HepG2 (cell line): ENCODE measurements at regions not wholly inside any gene's neighbourhood (a gene's known extent, or its start where the extent isn't known, plus 50 kb on each side); places are given as distances from the start of the nearest gene placed in this dataset.

ENCODE experiments used
- ATAC-seq: fragments of 200-7000 bp; cut with Tn5 transposase; 3 replicates; pipeline ENCODE4 v1.9.1; 2020; ENCODE audit warnings: mild to moderate bottlenecking, moderate library complexity
- BruUV-seq: library from RNA; stranded (reverse); fragments of 400-500 nt; replicated peaks from 2 replicates; lab custom pipeline; 2021; lab: Mats Ljungman, UMichigan
- CTCF ChIA-PET: fragments of 300-600 bp; formaldehyde crosslinking; extraction: SDS; loops from one replicate; lab custom pipeline; 2021; ENCODE audit warnings: low total read pairs, inconsistent platforms, low intra/inter-chr PET ratio; lab: Yijun Ruan, JAX
- POLR2A ChIA-PET: fragments of 350-600 bp; sonication (Branson Sonifier 250); formaldehyde crosslinking; loops from one replicate; lab custom pipeline; 2020; ENCODE audit warnings: antibody characterized with exemption, inconsistent platforms; lab: Yijun Ruan, JAX
- DNase-seq: peaks from one replicate; pipeline ENCODE4 v3.0.0-alpha.2; 2015; ENCODE audit warnings: low spot score
- FAIRE-seq: peaks from 3 replicates; lab custom pipeline; 2011; peaks lifted over from hg19 to GRCh38; lab: Jason Lieb, UNC
- H2AFZ ChIP-seq: one replicate; pipeline ENCODE4 v1.6.1; 2011; ENCODE audit warnings: low read length, inconsistent platforms
- H3K27ac ChIP-seq: fragments of 300-600 bp; 3 replicates; pipeline ENCODE4 v1.8.0; 2011; ENCODE audit warnings: mixed run types, mild to moderate bottlenecking, mixed read lengths, low read length, inconsistent platforms; ENCODE audit not compliant: insufficient read depth; ENCODE audit errors: extremely low read length
- H3K27me3 ChIP-seq, 2 experiments: fragments of 200-600 bp in 1 of 2; 2 replicates in 1 of 2; 3 replicates in 1 of 2; pipeline versions ENCODE4 v1.6.0 to v1.8.0; 2011; ENCODE audit warnings: low read length in 2 of 2, mild to moderate bottlenecking in 2 of 2, moderate library complexity in 2 of 2, inconsistent platforms in 1 of 2; ENCODE audit not compliant: insufficient read depth in 2 of 2, control insufficient read depth in 1 of 2
- H3K36me3 ChIP-seq, 2 experiments: fragments of 200-600 bp in 1 of 2; replicated peaks in 1 of 2; 2 replicates in 1 of 2; 3 replicates in 1 of 2; pipeline versions ENCODE4 v1.5.1 to v1.8.0; 2011; ENCODE audit warnings: low read length in 2 of 2, inconsistent platforms in 1 of 2; ENCODE audit not compliant: insufficient read depth in 2 of 2, control insufficient read depth in 1 of 2
- H3K4me1 ChIP-seq: 2 replicates; pipeline ENCODE4 v1.5.1; 2012; ENCODE audit warnings: low read length, inconsistent platforms; ENCODE audit not compliant: insufficient read depth
- H3K4me2 ChIP-seq: 2 replicates; pipeline ENCODE4 v1.6.0; 2011; ENCODE audit warnings: low read depth, low read length, inconsistent platforms
- H3K4me3 ChIP-seq, 3 experiments: fragments of 200-600 bp in 1 of 3; sonication (generic), shearing (Covaris generic) in 1 of 3; replicated peaks in 1 of 3; 2 replicates each; pipeline ENCODE4 v1.5.1; 2011 to 2016; ENCODE audit warnings: low read length in 3 of 3, inconsistent platforms in 2 of 3, low read depth in 2 of 3, mild to moderate bottlenecking in 2 of 3, control low read depth in 1 of 3, mixed read lengths in 1 of 3; ENCODE audit not compliant: insufficient read depth in 1 of 3
- H3K79me2 ChIP-seq: one replicate; pipeline ENCODE4 v1.6.1; 2011; ENCODE audit warnings: low read length, inconsistent platforms; ENCODE audit not compliant: insufficient read depth
- H3K9ac ChIP-seq: 2 replicates; pipeline ENCODE4 v1.6.0; 2011; ENCODE audit warnings: mild to moderate bottlenecking, low read depth, low read length, inconsistent platforms; ENCODE audit not compliant: insufficient read depth
- H3K9me3 ChIP-seq: 2 replicates; pipeline ENCODE4 v1.5.1; 2012; ENCODE audit warnings: mild to moderate bottlenecking, low read length
- H4K20me1 ChIP-seq: 2 replicates; pipeline ENCODE4 v1.6.0; 2011; ENCODE audit warnings: inconsistent platforms, mild to moderate bottlenecking, low read length, moderate library complexity; ENCODE audit not compliant: insufficient read depth
- CEBPZ ChIP-seq: IDR thresholded peaks from 2 replicates; pipeline ENCODE4 v1.6.1; 2012; ENCODE audit warnings: low read length, improper control_type of control experiment
- DR1 ChIP-seq: sonication (generic); formaldehyde crosslinking; IDR thresholded peaks from 2 replicates; pipeline ENCODE4 v1.8.0; 2021; ENCODE audit warnings: mild to moderate bottlenecking, missing genetic modification reagents, inconsistent platforms
- KLF9 ChIP-seq: IDR thresholded peaks from 2 replicates; pipeline ENCODE4 v1.6.1; 2016; ENCODE audit warnings: low read depth
- PAXIP1 ChIP-seq: sonication (generic); formaldehyde crosslinking; conservative IDR thresholded peaks from 2 replicates; pipeline ENCODE4 v1.4.0; 2020; ENCODE audit warnings: mild to moderate bottlenecking, missing genetic modification reagents, moderate library complexity
- SALL2 ChIP-seq: sonication (generic); formaldehyde crosslinking; IDR thresholded peaks from 2 replicates; pipeline ENCODE4 v1.8.1; 2023; ENCODE audit warnings: mild to moderate bottlenecking, missing genetic modification reagents, inconsistent platforms
- TEAD2 ChIP-seq: sonication (generic); formaldehyde crosslinking; IDR thresholded peaks from 2 replicates; pipeline ENCODE4 v1.9.0; 2021; ENCODE audit warnings: missing genetic modification reagents
- ZNF253 ChIP-seq: sonication (generic); formaldehyde crosslinking; IDR thresholded peaks from 2 replicates; pipeline ENCODE4 v1.8.0; 2022; ENCODE audit warnings: mild to moderate bottlenecking, missing genetic modification reagents, borderline replicate concordance
- ZNF3 ChIP-seq: IDR thresholded peaks from 2 replicates; pipeline ENCODE4 v1.7.0; 2017; ENCODE audit warnings: inconsistent platforms
- ZNF34 ChIP-seq: sonication (generic); formaldehyde crosslinking; IDR thresholded peaks from 2 replicates; pipeline ENCODE4 v1.4.0; 2020; ENCODE audit warnings: mild to moderate bottlenecking, missing genetic modification reagents, borderline replicate concordance
- ZNF350 ChIP-seq: sonication (generic); formaldehyde crosslinking; IDR thresholded peaks from 2 replicates; pipeline ENCODE4 v1.4.0; 2020; ENCODE audit warnings: mild to moderate bottlenecking, low read depth, missing genetic modification reagents, borderline replicate concordance
- ZNF496 ChIP-seq: sonication (generic); formaldehyde crosslinking; IDR thresholded peaks from 2 replicates; pipeline ENCODE4 v1.8.1; 2023; ENCODE audit warnings: mild to moderate bottlenecking, moderate library complexity, missing genetic modification reagents; ENCODE audit not compliant: insufficient replicate concordance
- WGBS: methylation state at CpG from one replicate; pipeline ENCODE4 v1.1.6; 2017; ENCODE audit warnings: low lambda C conversion rate; 5-methylcytosine and 5-hydroxymethylcytosine counted together
- in situ Hi-C: cut with HindIII; loops from 2 replicates; pipeline ENCODE4 v1.10.0; 2017; ENCODE audit warnings: low pct_unique_long_range_greater_than_20kb; ENCODE audit not compliant: extremely low pct_ligation_motif_present
- intact Hi-C: fragments of 100-400 bp; cut with micrococcal nuclease; formaldehyde crosslinking; loops from one replicate; pipeline ENCODE4 v1.10.0; 2022; ENCODE audit not compliant: unreplicated experiment

- H3K9ac ChIP-seq, result no peak overlapping the region
- H3K4me3 ChIP-seq, result no peak overlapping the region
- no peak overlapping the region for H3K27ac ChIP-seq
- H3K4me2 ChIP-seq, result no peak overlapping the region
- H4K20me1 ChIP-seq, result no peaks in the 10 kb centered on the region
- no peaks in the 10 kb centered on the region for H3K4me1 ChIP-seq
- no peaks in the 10 kb centered on the region for H3K79me2 ChIP-seq
- H3K9me3 ChIP-seq, result no peaks in the 10 kb centered on the region
- H2AFZ ChIP-seq, result no peak overlapping the region
- in situ Hi-C loops, result no loop called here
- no peak for ATAC-seq
- no peak for FAIRE-seq
- intact Hi-C loops, result no loop called here
- POLR2A ChIA-PET, result no interaction called here
- no peak for TF ChIP-seq TEAD2 (CRISPR knock-in tag)
- no peak for TF ChIP-seq ZNF350 (CRISPR knock-in tag)
- TF ChIP-seq DR1 (CRISPR knock-in tag), result no peak
- TF ChIP-seq ZNF34 (CRISPR knock-in tag), result no peak
- TF ChIP-seq SALL2, result no peak
- TF ChIP-seq ZNF496 (CRISPR knock-in tag), result no peak
- CTCF ChIA-PET, result no interaction called here
- H3K36me3 ChIP-seq, result no peaks in the 10 kb centered on the region
- BruUV-seq, result no TSS peak
- H3K27me3 ChIP-seq, result no peaks in the 10 kb centered on the region
- DNase-seq, result no peak
These were observed 101.5 kb upstream of the LSM8 start for GRCh38 chr7:118082506-118082905.

GRCh38 chr7:118085000-118085399 lies 99.0 kb upstream of the LSM8 start:
- no peak for FAIRE-seq
- POLR2A ChIA-PET, result no interaction called here
- in situ Hi-C loops, result no loop called here
- BruUV-seq, result no TSS peak
- no peaks in the 10 kb centered on the region for H3K36me3 ChIP-seq
- ATAC-seq, result no peak
- no peaks in the 10 kb centered on the region for H3K4me1 ChIP-seq
- CTCF ChIA-PET, result no interaction called here
- DNase-seq, result no peak
- no peaks in the 10 kb centered on the region for H3K79me2 ChIP-seq
- no peaks in the 10 kb centered on the region for H3K27me3 ChIP-seq
- H3K4me2 ChIP-seq, result no peak overlapping the region
- no peaks in the 10 kb centered on the region for H4K20me1 ChIP-seq
- no peak overlapping the region for H3K9ac ChIP-seq
- no peak overlapping the region for H3K4me3 ChIP-seq
- WGBS, result 7% methylated on average over 3 of the region's 3 CpGs
- H3K27ac ChIP-seq, result no peak overlapping the region
- H2AFZ ChIP-seq, result no peak overlapping the region
- intact Hi-C loops, result no loop called here
- H3K9me3 ChIP-seq, result no peaks in the 10 kb centered on the region
- TF ChIP-seq ZNF3 (CRISPR knock-in tag) (no peak), CEBPZ (no peak), KLF9 (CRISPR knock-in tag) (no peak), PAXIP1 (no peak), ZNF253 (no peak), ZNF350 (CRISPR knock-in tag) (no peak)
